Ascending aorta (tissue), 2 donors: ENCODE measurements at regions not wholly inside any gene's neighbourhood (a gene's known extent, or its start where the extent isn't known, plus 50 kb on each side); places are given as distances from the start of the nearest gene placed in this dataset.

ENCODE experiments used
- DNase-seq, 2 donors: peaks; one replicate each; pipeline ENCODE4 v3.0.0-alpha.2; 2019; ENCODE audit warnings: low spot score in 2 of 2
- H3K27ac ChIP-seq, 2 donors: fragments of 200-600 bp; sonication (generic); one replicate each; pipeline ENCODE4 v1.5.1; 2016 to 2017; ENCODE audit warnings: mild to moderate bottlenecking in 1 of 2
- H3K27me3 ChIP-seq: fragments of 200-600 bp; sonication (generic); one replicate; pipeline ENCODE4 v1.5.1; 2017
- H3K36me3 ChIP-seq, 2 donors: fragments of 200-600 bp; sonication (generic); one replicate each; pipeline ENCODE4 v1.5.1; 2016
- H3K4me1 ChIP-seq, 2 donors: fragments of 200-600 bp; sonication (generic); one replicate each; pipeline ENCODE4 v1.5.1; 2016 to 2017; ENCODE audit warnings: mild to moderate bottlenecking in 1 of 2
- H3K4me3 ChIP-seq, 2 donors: fragments of 200-600 bp; sonication (generic); one replicate each; pipeline ENCODE4 v1.5.1; 2016 to 2017; ENCODE audit warnings: mild to moderate bottlenecking in 1 of 2
- H3K9me3 ChIP-seq, 2 donors: fragments of 200-600 bp; sonication (generic); one replicate each; pipeline ENCODE4 v1.5.1; 2016
- intact Hi-C: fragments of 100-400 bp; cut with DNase I; formaldehyde crosslinking; loops from one replicate; pipeline ENCODE4 v1.15.1; 2023
- TF ChIP-seq, protein P1 (sequence below), 3 experiments: fragments of 200-600 bp in 2 of 3; fragments of 450-650 bp in 1 of 3; sonication (generic) in 2 of 3; IDR thresholded peaks; one replicate each; pipeline ENCODE4 v1.5.1; 2016 to 2019; ENCODE audit warnings: antibody characterized with exemption in 3 of 3, mild to moderate bottlenecking in 1 of 3, moderate library complexity in 1 of 3

DNA sequence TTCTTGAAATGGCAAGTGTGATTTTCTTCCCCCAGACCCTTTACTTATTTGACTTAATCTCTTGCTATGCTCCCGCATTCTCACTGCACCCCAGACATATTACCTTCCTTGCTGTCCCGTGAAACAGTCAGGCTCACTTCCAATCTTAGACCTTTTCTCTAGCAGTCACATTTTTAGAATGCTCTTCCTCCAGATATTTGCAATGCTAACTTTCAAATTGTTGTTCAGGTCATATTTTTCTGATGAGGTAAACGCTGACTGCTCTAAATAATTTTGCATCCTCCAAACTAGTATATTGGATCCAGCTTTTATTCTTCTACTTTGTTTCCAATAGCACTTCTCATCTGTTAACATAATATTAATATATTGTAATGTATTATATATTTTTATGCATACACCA lies 648.2 kb upstream of the NEGR1 start:
- TF ChIP-seq, protein P1, sequence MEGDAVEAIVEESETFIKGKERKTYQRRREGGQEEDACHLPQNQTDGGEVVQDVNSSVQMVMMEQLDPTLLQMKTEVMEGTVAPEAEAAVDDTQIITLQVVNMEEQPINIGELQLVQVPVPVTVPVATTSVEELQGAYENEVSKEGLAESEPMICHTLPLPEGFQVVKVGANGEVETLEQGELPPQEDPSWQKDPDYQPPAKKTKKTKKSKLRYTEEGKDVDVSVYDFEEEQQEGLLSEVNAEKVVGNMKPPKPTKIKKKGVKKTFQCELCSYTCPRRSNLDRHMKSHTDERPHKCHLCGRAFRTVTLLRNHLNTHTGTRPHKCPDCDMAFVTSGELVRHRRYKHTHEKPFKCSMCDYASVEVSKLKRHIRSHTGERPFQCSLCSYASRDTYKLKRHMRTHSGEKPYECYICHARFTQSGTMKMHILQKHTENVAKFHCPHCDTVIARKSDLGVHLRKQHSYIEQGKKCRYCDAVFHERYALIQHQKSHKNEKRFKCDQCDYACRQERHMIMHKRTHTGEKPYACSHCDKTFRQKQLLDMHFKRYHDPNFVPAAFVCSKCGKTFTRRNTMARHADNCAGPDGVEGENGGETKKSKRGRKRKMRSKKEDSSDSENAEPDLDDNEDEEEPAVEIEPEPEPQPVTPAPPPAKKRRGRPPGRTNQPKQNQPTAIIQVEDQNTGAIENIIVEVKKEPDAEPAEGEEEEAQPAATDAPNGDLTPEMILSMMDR (IDR thresholded peaks at IDR 0.05), result no peak
- intact Hi-C loops, result no loop called here
- DNase-seq, result no peak
- H3K27ac ChIP-seq, result no peak overlapping the region
- no peaks in the 10 kb centered on the region for H3K4me1 ChIP-seq
- H3K9me3 ChIP-seq, result no peaks in the 10 kb centered on the region
- H3K36me3 ChIP-seq, result no peaks in the 10 kb centered on the region
- H3K4me3 ChIP-seq, result no peak overlapping the region
- no peaks in the 10 kb centered on the region for H3K27me3 ChIP-seq

DNA sequence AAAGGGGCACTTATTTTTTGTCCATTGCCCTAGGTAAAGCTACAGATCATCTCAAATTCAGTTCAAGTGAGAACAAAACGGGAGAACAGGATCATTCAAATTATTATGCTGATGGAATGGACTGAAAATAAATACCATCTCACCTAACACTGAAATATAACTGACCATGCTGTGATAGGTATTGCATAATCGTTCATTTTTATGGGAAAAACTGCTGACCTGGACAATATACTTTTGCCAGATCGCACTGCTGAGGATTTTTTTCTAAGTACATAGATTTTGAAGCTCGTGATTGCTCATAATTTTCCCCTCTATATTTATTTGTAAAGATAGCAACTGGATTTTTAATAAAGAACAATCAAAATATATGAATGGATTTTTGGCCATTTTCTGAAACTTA lies 636.6 kb upstream of the NEGR1 start:
- Histone ChIP-seq H3K4me3 (no peak overlapping the region), H3K36me3 (no peaks in the 10 kb centered on the region), H3K27me3 (no peaks in the 10 kb centered on the region), H3K4me1 (no peaks in the 10 kb centered on the region), H3K9me3 (no peaks in the 10 kb centered on the region), H3K27ac (no peak overlapping the region)
- intact Hi-C loops, result no loop called here
- no peak for DNase-seq
- TF ChIP-seq, protein P1 (IDR thresholded peaks at IDR 0.05), result no peak

DNA sequence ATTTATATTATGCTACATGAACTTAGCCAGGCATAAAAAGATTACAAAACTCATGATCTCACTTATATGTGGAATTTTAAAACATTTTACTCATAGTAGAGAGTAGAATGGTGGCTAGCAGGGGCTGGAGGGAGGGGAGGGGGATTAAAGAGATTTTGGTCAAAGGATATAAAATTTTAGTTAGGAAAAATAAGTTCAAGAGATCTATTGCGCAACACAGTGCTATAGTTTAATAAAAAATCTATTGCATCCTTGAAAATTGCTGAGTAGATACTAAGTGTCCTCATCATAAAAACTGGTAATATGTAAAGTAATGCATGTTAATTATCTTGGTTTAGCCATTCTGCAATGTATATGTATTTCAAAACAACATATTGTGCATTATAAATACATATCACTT lies 635.6 kb upstream of the NEGR1 start:
- DNase-seq, result no peak
- Histone ChIP-seq H3K9me3 (no peaks in the 10 kb centered on the region), H3K27me3 (no peaks in the 10 kb centered on the region), H3K4me1 (no peaks in the 10 kb centered on the region), H3K4me3 (no peak overlapping the region), H3K36me3 (no peaks in the 10 kb centered on the region), H3K27ac (no peak overlapping the region)
- TF ChIP-seq, protein P1 (IDR thresholded peaks at IDR 0.05), result no peak
- intact Hi-C loops, result no loop called here

DNA sequence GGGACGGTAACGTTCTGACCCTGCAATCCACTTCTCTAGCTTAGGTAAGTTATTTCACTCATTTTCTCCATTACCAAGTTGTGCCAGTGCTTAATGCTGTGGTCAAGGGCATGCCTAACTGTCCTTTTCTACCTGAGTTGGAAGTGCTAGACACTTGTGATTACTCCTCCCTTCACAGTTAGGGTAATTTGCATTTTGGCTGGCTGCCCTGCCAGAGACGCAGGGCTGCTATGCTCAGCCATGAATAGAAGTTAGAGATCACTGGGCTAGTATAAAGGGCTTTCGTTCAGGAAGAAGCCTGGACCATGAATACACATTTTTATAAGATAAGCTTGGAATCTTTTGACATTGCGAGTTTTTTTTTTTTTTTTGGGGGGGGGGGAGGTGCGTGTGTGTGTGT lies 633.2 kb upstream of the NEGR1 start:
- Histone ChIP-seq H3K4me1 (no peaks in the 10 kb centered on the region), H3K36me3 (no peaks in the 10 kb centered on the region), H3K4me3 (no peak overlapping the region), H3K27me3 (no peaks in the 10 kb centered on the region), H3K9me3 (no peaks in the 10 kb centered on the region), H3K27ac (no peak overlapping the region)
- TF ChIP-seq, protein P1 (IDR thresholded peaks at IDR 0.05), result no peak
- DNase-seq, result no peak
- intact Hi-C loops, result no loop called here

DNA sequence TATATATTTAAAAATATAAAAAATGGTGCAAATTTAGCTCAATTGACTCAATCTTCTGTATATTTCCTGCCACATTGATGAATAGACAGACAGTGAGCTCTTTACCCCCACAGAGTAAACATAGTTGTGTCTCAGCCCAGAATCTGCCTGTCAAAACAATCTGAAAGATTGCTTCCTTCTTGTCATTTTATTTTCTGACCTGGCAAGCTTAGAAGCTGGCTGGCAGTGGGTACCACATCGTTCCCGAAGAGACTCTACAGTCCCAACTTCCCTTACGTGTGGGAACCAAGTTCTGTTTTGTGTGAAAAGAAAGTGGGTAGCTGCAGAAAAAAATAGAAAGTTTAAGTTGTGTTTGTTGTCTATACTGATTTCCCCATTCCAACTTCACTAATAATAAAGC lies 629.3 kb upstream of the NEGR1 start:
- Histone ChIP-seq H3K27me3 (no peaks in the 10 kb centered on the region), H3K9me3 (no peaks in the 10 kb centered on the region), H3K4me1 (no peaks in the 10 kb centered on the region), H3K4me3 (no peak overlapping the region), H3K36me3 (no peaks in the 10 kb centered on the region), H3K27ac (no peak overlapping the region)
- intact Hi-C loops, result no loop called here
- TF ChIP-seq, protein P1 (IDR thresholded peaks at IDR 0.05), result no peak
- no peak for DNase-seq

DNA sequence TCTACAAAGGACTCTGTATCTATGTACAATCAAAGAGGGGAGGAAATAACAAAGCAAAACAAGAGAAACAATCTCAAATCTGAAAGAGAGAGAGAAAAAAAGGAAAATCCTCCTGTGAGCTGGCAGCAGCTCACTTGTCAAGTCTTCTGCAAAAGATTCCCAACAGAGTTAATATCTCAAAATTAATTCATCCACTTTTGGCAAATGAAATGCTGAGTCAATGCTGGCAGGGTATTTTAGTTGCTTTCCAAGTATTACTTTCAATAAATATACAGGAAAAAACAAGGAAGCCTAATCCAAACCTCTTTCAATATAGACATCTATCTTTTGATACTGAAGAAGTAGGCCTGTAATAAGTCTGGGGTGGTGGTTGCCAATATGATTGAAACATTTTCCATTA lies 613.9 kb upstream of the NEGR1 start:
- no peaks in the 10 kb centered on the region for H3K9me3 ChIP-seq
- no peak overlapping the region for H3K27ac ChIP-seq
- no peaks in the 10 kb centered on the region for H3K27me3 ChIP-seq
- no peak for DNase-seq
- no peak overlapping the region for H3K4me3 ChIP-seq
- H3K4me1 ChIP-seq, result no peaks in the 10 kb centered on the region
- no peaks in the 10 kb centered on the region for H3K36me3 ChIP-seq
- TF ChIP-seq, protein P1 (IDR thresholded peaks at IDR 0.05), result no peak
- intact Hi-C loops, result no loop called here
